Transverse colon (tissue), 4 donors: ENCODE measurements at regions not wholly inside any gene's neighbourhood (a gene's known extent, or its start where the extent isn't known, plus 50 kb on each side); places are given as distances from the start of the nearest gene placed in this dataset.

ENCODE experiments used
- DNase-seq: peaks from one replicate; pipeline ENCODE4 v3.0.0-alpha.2; 2019
- H3K27ac ChIP-seq, 4 donors: fragments of 200-600 bp; sonication (generic); 2 replicates each; pipeline ENCODE4 v1.5.1; 2016 to 2018; ENCODE audit warnings: inconsistent platforms in 4 of 4
- H3K27me3 ChIP-seq: fragments of 200-600 bp; sonication (generic); 2 replicates; pipeline ENCODE4 v1.5.1; 2017; ENCODE audit warnings: inconsistent platforms
- H3K36me3 ChIP-seq, 4 donors: fragments of 200-600 bp; sonication (generic); 2 replicates each; pipeline ENCODE4 v1.5.1; 2017 to 2019; ENCODE audit warnings: inconsistent platforms in 4 of 4
- H3K4me1 ChIP-seq, 4 donors: fragments of 200-600 bp; sonication (generic); 2 replicates each; pipeline ENCODE4 v1.5.1; 2017 to 2020; ENCODE audit warnings: inconsistent platforms in 4 of 4
- H3K4me3 ChIP-seq, 4 donors: fragments of 200-600 bp; sonication (generic); 1 replicate in 1 of 4; 2 replicates in 3 of 4; pipeline versions ENCODE4 v1.5.1 to v1.6.1; 2017 to 2019; ENCODE audit warnings: inconsistent platforms in 4 of 4
- H3K9me3 ChIP-seq, 2 donors: fragments of 200-600 bp; sonication (generic); 2 replicates each; pipeline ENCODE4 v1.5.1; 2017 to 2019; ENCODE audit warnings: inconsistent platforms in 2 of 2
- CTCF ChIP-seq, 5 experiments: fragments of 200-600 bp in 3 of 5; fragments of 450-650 bp in 2 of 5; sonication (generic) in 3 of 5; IDR thresholded peaks; 1 replicate in 2 of 5; 2 replicates in 3 of 5; pipeline ENCODE4 v1.5.1; 2016 to 2017; ENCODE audit warnings: antibody characterized with exemption in 5 of 5, inconsistent platforms in 3 of 5, mild to moderate bottlenecking in 2 of 5, moderate library complexity in 1 of 5
- EP300 ChIP-seq: sonication (generic); formaldehyde crosslinking; IDR thresholded peaks from one replicate; pipeline ENCODE4 v1.6.1; 2017; ENCODE audit warnings: antibody characterized with exemption, low read depth
- POLR2A ChIP-seq: fragments of 450-650 bp; IDR thresholded peaks from one replicate; pipeline ENCODE4 v1.6.1; 2016; ENCODE audit warnings: antibody characterized with exemption, mild to moderate bottlenecking, moderate library complexity
- POLR2AphosphoS5 ChIP-seq, 3 donors: sonication (generic); formaldehyde crosslinking; IDR thresholded peaks; one replicate each; pipeline ENCODE4 v1.6.1; 2016; ENCODE audit warnings: antibody characterized with exemption in 3 of 3
- WGBS, 2 donors: methylation state at CpG; one replicate each; pipeline ENCODE4 v1.1.5; 2018; ENCODE audit warnings: low coverage in 1 of 2; 5-methylcytosine and 5-hydroxymethylcytosine counted together
- in situ Hi-C, 4 donors: fragments of 200-750 bp; cut with MboI; loops; one replicate each; pipeline versions ENCODE4 v1.15.0 to v1.15.1; 2017; ENCODE audit warnings: low sequenced_read_pairs in 3 of 4, low pct_ligation_motif_present in 1 of 4, low pct_unique_long_range_greater_than_20kb in 1 of 4
- intact Hi-C: fragments of 100-400 bp; cut with DNase I; formaldehyde crosslinking; loops from one replicate; pipeline ENCODE4 v1.15.1; 2023; ENCODE audit warnings: low total_unique reads
- small RNA-seq, 4 donors: library from RNA; depleted of rRNA; stranded (forward); fragments of <200 nt; gene quantifications; one replicate each; pipeline ENCODE3, GENCODE V24; 2016

GRCh38 chr6:90637320-90637719, 50.4 kb upstream of the MAP3K7 start:
- Histone ChIP-seq H3K9me3 (peaks cover 9 to 10% of the 10 kb centered on the region in 2 donors), H3K4me1 (no peaks in the 10 kb centered on the region), H3K27me3 (no peaks in the 10 kb centered on the region), H3K27ac (no peak overlapping the region), H3K36me3 (no peaks in the 10 kb centered on the region), H3K4me3 (no peak overlapping the region)
- no peak for DNase-seq
- intact Hi-C loops (no loop called here), in situ Hi-C loops (no loop called here)
- TF ChIP-seq CTCF (IDR thresholded peaks at IDR 0.05) (no peak), POLR2AphosphoS5 (IDR thresholded peaks at IDR 0.05) (no peak), POLR2A (no peak), EP300 (no peak)
- 97 to 100% methylated on average over 2 of the region's 2 CpGs for WGBS, 2 donors

Small RNA genes lying in the stretch of these regions (small RNA-seq; reads per million reads assigned to genes)
- 0 reads per million in 4 donors for gene MIR4643
- 0 to 0.14 (median 0) reads per million in 4 donors for gene MTATP6P25
- 0 reads per million in 4 donors for gene MTCO1P56
- 0 reads per million in 4 donors for gene MTND4LP19
- 0 reads per million in 4 donors for gene RF00012
- 0 reads per million in 4 donors for gene RN7SL415P
